C4-2B (cell line): ENCODE measurements at regions not wholly inside any gene's neighbourhood (a gene's known extent, or its start where the extent isn't known, plus 50 kb on each side); places are given as distances from the start of the nearest gene placed in this dataset.

Experiments
- ZFX ChIP-seq: fragments of 450-650 bp; IDR thresholded peaks from 2 replicates; pipeline ENCODE4 v1.6.1; 2017
- TF ChIP-seq, protein P1 (sequence below): fragments of 450-650 bp; conservative IDR thresholded peaks from 2 replicates; pipeline ENCODE4 v1.5.1; 2017; ENCODE audit warnings: mild to moderate bottlenecking

GRCh38 chr18:59068276-59069071 is 71.2 kb upstream of the SEC11C start:
- TF ChIP-seq, protein P1, sequence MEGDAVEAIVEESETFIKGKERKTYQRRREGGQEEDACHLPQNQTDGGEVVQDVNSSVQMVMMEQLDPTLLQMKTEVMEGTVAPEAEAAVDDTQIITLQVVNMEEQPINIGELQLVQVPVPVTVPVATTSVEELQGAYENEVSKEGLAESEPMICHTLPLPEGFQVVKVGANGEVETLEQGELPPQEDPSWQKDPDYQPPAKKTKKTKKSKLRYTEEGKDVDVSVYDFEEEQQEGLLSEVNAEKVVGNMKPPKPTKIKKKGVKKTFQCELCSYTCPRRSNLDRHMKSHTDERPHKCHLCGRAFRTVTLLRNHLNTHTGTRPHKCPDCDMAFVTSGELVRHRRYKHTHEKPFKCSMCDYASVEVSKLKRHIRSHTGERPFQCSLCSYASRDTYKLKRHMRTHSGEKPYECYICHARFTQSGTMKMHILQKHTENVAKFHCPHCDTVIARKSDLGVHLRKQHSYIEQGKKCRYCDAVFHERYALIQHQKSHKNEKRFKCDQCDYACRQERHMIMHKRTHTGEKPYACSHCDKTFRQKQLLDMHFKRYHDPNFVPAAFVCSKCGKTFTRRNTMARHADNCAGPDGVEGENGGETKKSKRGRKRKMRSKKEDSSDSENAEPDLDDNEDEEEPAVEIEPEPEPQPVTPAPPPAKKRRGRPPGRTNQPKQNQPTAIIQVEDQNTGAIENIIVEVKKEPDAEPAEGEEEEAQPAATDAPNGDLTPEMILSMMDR = no peak
- no peak for TF ChIP-seq ZFX
